Right kidney (tissue), 1 donor: ENCODE measurements at regions not wholly inside any gene's neighbourhood (a gene's known extent, or its start where the extent isn't known, plus 50 kb on each side); places are given as distances from the start of the nearest gene placed in this dataset.

ENCODE experiments used
- DNase-seq: peaks from one replicate; pipeline ENCODE4 v3.0.0-alpha.2; 2016

DNA sequence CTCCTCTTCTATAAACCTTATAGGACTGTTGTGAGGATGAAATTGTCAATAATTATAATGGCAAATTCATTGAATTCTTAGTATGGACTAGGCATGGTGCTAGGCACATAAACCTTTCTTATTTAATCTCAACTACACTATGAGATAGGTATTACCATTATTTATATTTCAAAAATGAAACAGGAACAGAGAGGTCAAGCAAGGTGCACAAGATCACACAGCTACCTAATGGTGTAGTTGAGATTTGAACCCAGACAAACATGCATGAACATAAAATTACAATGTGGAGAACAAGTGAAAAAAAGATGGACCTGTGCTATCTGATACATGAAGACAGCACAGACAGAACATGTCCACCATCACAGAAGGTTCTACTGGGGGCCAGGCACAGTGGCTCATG, 156.7 kb downstream of the AXIN2 start:
- no peak for DNase-seq

DNA sequence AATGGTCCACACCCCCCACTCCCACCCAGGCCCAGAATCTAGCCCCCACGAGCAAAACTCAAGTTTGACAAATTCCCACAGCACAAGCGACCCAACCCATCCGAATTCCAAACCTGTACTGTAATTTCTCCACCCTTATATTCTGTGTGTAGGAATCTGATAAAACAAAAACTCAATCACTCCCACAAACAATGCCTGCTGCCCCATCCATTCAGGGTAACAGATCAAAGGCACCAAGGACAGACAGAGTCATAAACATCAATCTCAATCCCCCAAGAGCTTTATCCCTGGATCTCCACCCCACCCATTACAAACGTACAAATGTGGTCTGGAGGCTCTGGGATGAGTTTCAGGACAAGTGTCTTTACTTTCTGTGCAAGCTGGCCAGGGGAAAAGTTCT, 157.8 kb downstream of the AXIN2 start:
- DNase-seq, result no peak

DNA sequence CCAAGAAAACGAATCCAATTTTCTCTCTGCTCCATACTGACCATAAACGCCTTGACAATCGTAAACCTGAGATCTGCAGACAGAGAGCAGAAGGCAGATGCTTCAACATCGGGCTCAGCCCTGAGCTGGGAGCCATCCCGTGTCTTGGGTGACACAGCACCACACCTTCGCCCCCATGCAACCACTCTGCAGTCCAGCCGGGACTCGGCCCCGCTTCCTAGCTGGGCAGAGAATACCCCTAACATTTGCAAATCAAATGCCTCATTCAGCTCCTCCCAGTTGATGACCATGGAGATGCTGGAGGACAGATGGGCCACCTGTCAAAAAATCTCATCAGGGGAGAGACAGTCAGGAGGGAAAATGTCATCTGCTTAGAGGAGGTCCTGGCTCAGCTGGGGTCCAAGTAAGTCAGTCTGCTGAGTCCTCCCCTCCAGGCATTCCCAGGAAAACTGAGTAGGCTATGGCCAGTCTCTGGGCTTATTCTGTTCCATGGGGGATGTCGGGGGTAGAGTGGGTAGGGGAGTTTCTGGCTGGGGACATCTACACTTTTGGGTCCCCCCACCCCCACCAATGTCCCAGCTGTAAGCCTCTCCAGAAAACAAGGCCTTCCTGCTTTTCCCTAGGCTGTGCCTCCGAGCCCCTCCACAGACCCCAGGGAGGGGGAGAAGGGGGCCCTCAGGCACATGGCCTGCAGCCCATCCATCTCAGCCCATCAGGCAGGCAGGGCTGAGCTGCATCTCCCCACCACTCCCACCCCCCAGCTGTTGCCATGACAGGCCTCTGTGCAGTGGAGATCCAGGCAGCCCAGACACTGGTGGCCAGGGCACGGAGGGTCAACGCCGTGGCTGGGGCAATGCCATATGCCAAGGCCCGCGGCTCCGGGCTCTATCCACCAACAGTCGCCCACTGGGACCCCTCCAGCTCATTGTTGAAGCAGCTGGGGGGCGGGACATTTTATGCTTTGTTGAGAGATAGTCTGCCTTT, 158.6 kb downstream of the AXIN2 start:
- DNase-seq, result no peak

DNA sequence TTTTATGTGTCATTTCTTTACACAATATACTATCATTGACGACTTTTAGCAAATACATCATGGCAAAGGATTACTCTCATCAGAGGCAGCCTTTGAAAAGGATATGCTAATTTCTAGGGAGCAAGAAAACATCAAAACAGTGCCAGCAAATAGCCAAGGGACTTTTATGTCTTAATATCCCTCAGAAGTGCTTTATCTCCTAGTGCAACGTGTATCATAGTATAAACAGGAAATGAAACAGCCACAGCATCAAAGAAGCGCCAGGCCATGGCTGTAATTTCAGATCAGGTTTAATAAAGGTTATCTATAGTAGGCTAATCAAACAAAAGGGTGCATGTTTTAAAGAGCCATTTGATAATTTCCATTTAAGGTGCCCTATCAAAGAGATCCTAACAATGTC, 159.9 kb downstream of the AXIN2 start:
- no peak for DNase-seq

DNA sequence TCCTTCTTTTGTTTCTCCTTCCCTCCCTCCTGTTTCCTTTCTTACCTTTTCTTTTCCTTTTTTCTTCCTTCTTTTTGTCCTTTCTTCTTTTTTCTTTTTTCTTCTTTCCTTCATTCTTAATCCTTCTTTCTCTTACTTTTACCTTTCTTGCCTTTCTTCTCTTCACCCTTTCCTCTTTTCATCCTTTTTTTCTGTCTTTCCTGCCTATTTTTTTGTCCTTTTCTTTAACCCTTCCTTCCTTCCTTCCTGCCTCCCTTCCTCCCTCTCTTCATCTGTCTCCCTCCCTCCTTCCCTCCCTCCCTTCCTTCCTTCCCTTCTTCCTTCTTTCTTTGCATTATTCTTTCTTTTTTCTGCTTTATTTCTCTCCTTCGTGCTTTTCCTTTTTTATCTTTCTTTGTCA, 160.7 kb downstream of the AXIN2 start:
- no peak for DNase-seq

DNA sequence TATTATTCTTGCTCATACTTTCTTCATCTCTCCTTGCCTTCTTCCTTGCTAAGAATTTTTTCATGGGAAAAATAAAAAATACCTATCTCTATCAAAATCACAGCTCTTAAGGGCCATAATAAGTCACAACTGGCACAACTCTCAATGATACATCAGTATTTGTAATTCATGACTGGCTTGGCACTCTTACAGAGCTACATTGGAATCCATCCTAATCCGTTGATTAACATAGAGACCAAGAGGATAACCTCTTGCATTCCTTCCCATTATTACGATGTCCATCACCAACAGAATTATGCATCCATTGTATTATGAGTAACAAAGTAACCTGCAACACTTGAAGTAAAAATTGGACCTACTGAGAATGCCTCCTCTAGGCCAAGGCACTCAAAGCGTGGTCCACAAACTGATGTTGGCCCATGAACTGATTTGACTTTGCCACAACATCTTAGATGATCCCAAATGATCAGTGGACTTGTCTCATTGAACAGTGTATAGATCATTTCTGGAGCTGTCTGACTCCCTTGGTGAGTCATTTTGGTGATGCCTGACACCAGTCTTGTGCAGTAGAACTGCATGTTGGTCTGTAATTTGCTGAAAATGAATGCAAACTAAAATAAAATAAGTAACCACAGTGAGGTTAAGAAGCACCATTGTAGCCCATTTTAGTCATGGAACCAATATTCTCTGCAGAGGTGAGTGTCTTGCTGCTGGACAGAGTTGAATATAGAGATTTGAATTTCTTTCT, 163.2 kb downstream of the AXIN2 start:
- DNase-seq, result no peak

DNA sequence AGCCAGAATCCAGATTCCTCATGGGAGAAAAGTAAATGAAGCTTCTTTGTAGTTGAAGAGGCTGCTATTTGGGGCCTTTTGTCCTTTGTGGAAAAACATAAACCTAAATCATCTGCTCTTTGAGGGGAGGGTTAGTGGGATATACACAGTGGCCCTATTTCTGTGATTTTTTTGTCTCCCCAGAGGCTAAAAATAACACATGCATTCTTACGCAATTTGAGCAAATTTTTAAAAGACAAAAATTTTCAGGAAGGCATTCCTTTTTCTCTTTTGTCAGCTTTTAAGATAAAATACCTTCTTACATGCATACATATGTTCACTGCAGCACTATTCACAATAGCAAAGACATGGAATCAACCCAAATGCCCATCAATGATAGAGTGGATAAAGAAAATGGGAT, 165.5 kb downstream of the AXIN2 start:
- DNase-seq, result no peak

DNA sequence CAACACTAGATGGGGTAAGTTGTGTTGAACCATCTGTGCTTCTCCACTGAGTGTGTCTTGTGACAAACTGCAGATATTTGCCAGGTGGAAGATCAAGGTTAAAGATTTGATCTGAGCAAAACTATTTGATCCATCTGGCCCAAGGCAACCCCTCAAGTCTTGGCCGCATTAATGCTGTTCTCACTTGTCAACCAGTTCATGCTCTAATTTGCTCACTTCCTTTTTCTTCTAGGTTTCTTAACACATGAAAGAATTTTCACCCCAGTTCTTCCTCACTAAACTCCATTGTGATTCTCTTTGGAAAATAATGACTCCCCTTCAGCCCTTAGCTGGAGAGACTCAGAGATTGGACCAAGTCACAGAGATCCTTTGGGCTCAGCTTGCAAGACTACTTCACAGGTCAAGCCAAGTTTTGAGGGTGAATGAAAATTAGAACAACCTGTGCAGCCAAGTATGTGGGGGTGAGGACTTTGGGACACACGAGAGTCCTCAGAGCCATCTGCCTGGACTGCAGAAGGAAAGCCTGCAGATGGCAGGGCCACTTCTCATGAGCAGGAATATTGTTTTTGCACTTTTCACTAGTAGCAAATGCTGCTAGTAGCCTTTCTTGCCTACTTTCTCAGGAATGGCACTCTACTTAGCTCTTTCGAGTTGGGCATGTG, 166.5 kb downstream of the AXIN2 start:
- no peak for DNase-seq

DNA sequence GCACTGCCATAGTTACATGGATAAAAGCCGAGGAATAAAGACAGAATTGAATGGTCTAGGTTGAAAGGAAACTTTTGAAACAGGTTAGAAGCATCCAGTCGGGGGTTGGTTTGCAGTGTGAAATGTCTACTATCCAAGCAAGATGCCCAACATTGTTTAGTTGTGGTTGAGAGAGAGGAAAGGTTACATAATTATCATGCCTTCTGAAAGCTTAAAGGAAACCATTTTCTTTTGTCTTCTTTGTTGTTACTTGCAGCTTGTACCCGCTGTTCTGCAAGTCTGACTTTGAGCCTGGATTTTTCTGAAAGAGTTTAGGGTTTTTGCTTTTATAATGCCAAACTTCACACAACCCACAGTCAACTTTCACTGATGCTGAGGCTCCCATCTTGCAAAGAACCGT, 167.9 kb downstream of the AXIN2 start:
- no peak for DNase-seq

DNA sequence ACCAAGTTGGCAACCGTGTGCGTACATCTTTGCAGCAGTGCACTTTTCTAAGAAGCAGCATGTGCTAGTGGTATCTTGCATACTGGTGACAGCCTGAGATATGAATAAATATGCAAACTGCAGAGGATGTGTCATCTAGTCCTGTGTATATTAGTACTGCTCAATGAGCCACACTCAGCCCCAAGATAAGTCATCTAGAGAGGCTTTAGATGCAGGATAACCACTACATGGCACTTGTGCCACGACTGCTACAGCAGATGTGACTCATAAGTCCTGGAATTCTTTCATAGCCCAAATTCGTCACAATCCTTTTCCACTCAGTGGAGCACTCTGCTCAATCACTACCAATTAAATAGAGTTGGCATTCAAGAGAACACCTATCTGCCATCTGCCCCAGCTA, 171.5 kb downstream of the AXIN2 start:
- no peak for DNase-seq

DNA sequence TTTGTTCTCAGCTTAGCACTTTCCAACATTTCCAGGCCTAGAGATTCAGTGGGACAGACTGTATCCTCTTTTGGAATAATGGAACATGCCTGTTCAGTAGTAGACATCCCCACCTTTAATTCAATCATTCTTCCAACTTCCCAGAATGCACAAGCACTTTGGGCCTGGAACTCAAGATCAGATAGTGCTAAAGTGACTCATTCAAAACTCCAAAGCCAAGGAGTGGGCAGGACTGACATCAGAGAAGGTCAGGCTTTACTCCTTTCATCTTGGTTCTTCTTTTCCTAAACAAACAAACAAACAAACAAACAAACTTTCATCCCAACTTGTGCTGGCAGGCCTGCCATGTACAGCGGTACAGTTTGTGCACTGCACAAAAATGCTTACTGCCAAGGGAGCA, 172.0 kb downstream of the AXIN2 start:
- no peak for DNase-seq

DNA sequence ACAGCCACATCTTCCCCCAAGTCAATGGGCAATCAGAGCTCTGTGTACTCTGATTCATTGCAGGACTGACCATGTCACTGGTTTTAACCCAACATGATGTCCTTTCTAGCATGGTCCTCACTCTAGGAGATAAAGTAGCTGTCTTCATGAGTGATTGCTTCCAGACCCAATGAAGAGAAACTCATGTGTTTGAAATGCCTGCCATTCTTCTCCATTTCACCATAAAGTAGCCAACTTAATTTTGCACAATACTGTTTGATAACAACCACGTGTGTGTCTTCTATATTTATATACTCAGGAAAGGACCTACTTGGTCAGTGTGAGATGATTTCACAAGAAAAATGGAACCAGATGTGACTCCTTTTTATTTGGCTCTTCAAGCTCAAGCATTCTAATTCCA, 172.5 kb downstream of the AXIN2 start:
- DNase-seq, result no peak

DNA sequence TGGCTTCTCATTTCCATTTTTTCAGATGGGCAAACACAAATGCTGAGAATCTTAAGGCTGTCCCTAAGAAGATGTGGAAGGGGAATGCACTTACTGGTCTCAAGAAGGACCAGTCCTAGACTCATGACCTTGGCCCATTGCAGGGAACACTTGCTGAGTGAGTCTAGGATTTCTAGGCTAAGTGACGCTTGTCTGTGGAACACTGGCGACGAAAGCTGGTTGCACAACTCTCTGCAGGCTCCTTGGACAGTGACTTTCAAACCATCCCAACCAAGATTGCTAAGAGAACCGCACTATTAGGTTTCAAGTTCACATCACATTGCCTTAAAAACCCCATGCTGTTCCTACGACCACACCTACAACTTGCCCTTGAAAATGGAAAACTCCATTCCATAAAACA, 174.1 kb downstream of the AXIN2 start:
- no peak for DNase-seq

DNA sequence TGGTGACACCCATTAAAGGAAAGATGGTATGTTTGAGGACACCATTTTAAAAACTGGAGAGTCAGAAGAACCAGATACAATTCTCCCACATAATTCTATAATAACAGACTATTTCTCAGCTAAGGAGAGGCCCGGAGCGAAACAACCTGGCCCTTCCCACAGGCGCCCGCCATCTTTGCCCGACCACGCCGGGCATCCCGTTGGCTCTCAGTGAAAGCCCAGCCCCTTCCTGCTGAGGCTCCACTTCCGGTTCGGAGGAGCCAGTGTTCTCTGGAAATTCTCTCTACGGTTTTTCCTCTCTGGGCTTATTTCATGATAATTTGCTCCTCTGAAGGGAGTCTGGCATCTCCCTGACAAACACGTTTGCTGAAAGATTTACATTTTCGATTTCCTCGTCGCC, 175.7 kb downstream of the AXIN2 start:
- no peak for DNase-seq

DNA sequence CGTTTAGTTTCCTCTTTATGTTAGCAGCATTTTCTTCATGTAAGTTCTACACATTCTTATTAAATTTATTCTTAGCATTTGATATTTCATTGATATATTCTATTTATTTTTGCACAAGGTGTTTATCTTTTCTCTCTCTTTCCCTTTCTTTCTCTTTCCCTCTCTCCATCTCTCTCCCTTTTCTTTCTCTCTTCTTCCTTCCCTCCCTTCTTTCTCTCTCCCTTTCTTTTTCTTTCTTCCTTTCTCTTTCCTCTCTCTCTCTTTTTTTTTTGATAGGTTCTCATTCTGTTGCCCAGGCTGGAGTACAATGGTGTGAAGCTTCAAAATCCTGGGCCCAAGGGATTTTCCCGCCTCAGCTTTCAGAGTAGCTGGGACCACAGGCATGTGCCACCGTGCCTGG, 176.4 kb downstream of the AXIN2 start:
- DNase-seq, result no peak

DNA sequence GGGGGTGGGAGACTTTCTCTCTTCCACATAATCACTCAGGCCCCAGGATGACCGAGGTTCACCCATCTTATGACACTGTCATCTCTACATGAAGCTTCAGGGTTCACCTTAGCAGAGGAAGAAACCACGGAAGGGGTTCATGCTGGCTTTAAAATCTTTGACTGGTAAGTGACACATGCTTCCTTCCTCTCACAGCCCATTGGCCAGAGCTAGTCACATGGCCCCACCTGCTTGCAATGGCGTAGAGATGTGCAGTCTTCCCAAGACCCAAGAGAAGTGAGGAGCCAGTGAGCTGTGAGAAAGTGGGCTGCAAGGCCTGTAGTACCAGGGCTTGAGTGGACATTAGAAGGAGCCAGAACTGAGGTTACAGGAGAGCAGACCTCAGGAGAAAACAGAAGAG, 180.3 kb downstream of the AXIN2 start:
- no peak for DNase-seq

DNA sequence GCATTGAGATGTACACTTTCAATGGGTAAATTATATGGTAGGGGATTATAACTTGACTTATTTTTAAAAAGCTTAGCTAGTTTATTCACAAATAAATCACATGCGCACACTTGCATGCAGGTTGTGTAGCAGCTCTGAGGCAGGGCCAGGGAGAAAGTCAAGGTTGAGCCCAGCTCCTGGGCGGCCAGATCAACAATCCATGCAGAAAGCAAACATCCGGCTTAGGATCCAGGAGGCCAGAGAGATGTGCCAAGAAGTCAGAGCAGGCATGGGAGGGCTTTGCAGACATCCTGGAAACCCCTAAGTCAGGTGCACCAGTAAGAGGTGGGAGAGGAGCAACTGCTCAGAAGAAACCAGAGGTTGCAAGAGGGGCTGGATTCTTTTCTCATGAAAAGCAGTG, 186.5 kb downstream of the AXIN2 start:
- no peak for DNase-seq

DNA sequence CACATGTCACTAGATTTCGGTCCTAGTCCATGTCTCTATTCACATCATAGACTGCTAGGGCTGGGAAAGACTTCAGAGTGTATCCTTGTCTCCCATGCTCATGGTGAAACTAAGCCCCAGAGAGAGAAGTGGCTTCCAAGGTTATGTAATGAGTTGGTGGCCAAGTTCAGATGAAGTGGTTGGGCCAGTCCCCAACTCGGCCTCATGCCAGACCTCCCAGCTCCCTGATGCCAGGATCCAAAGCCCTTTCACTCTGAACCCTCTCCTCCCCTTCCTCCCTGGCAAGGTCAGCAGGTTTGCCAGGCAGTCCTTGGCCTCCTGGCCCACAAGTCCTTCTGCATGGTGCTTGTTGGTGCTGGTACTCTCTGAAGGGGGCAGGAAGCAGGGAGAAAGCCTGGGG, 189.7 kb downstream of the AXIN2 start:
- no peak for DNase-seq

DNA sequence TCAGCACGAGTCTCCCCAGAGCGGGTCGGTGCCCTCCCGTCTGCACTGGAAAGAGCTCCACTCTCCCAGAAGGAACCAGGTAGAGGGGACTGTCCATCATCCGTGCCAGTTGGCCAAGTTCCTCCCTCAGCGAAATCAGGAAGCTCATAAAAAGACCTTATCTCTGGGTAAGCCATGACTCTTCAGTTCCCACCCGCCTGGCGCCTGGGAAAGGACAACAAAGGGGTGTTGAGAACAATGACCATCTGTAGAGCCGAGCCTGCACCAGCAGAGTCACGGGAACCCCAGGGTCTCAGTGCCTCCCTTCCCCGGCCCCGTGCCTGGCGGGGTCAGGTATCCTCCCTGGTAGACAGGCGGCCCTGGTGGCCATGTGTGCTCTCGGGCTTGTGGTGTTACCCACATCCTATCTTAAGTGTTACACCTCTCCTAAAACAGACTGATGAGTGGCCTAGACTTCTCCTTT, 190.7 kb downstream of the AXIN2 start:
- no peak for DNase-seq

DNA sequence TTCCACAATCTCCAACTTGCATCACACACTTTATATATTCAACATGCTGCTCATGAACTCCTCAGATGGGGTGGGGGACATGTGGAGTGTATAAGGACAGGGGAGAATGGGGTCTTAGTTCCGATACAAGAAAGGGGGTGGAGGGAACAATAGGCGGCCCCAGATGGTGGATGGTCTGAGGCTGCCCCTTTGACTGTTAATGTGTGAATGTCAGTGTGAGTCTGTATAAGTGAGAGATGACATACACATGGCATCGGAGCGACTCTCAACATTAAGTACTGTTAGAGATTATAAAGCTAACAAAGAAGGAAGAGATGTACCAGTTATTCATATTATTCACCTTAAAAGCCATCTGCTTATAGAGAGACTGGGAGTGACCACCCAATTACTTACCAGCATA, 193.1 kb downstream of the AXIN2 start:
- DNase-seq, result no peak

DNA sequence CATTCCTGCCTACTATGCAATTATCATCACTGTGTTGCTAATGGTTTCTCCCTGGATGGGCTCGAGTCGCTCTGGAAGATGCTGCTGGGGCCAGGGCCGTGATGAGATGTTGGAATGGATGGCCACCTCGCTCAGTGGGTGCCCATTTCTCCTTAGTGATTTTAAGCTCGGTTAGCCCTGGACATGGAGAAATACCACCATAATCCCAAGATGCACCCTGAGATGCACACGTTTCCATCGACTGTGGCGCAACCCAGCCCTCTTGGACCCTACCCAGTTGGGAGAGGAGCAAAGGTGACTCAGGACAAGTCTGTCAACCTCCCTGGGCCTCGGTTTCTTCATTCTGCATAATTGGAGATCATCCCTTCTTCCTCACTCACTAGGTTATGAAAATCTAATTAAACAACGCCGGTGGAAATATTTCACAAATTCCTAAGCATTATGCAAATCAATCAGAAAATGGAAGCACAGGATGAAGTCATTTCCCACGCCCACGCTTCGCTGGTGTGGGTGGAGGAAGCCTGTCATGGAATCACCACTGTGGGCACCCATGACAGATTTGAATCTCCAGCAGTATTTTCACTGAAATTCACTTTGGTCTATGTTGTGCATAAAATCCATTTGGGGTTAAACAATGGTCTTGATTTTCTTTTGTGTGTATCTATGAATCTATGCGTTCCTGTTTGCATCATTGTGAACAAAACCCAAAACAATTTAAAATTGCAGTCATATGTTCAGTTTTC, 195.2 kb downstream of the AXIN2 start:
- no peak for DNase-seq

DNA sequence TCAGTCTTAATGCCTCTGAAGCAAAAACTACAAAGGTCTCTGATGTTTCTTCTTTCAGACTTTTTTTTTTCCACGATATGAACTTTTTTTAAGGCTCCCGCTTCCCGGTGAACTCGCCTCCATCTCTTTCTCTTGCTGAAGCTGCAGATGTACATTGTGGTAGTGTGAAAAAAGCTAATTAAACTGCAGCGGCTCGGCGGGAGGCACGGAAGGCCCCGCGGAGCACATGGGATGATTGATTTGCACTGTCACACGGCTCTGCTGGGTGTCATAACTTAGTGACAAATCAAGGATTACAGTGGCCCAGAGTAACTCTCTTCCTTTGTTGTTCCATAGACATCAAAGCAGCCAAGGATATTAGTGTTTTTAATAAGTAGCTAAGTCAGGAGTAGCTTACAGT, 196.3 kb downstream of the AXIN2 start:
- peak; percentile 12 for DNase-seq
